ENCODE measurements at regions not wholly inside any gene's neighbourhood (a gene's known extent, or its start where the extent isn't known, plus 50 kb on each side); places are given as distances from the start of the nearest gene placed in this dataset.
"Not testable (repeated sequence)": the region's sequence is repeated elsewhere in the genome, so short reads cannot be mapped to it uniquely, and the experiment has no call there.

GRCh38 chr11:130675917-130676316, 227.5 kb downstream of the ADAMTS15 start:
- no peak for DNase-seq (ENCODE audit: low read depth, low spot score)
- no peak overlapping the region for H3K4me3 ChIP-seq (ENCODE audit: low read depth, low read length)
- no peak for TF ChIP-seq CTCF (IDR thresholded peaks at IDR 0.05; ENCODE audit: insufficient read depth, low read length, missing control alignments)
- POLR2A ChIA-PET: interaction anchor here (1.2 kb wide), 1 partner anchor 29 kb away, joined by 3 read pairs; no protein-coding TSS in a partner anchor
- CTCF ChIA-PET: interaction anchor here (1.1 to 5.5 kb wide), 5 partner anchors 11 to 243 kb away, joined by 3 to 26 read pairs (median 4); no protein-coding TSS in a partner anchor

DNA sequence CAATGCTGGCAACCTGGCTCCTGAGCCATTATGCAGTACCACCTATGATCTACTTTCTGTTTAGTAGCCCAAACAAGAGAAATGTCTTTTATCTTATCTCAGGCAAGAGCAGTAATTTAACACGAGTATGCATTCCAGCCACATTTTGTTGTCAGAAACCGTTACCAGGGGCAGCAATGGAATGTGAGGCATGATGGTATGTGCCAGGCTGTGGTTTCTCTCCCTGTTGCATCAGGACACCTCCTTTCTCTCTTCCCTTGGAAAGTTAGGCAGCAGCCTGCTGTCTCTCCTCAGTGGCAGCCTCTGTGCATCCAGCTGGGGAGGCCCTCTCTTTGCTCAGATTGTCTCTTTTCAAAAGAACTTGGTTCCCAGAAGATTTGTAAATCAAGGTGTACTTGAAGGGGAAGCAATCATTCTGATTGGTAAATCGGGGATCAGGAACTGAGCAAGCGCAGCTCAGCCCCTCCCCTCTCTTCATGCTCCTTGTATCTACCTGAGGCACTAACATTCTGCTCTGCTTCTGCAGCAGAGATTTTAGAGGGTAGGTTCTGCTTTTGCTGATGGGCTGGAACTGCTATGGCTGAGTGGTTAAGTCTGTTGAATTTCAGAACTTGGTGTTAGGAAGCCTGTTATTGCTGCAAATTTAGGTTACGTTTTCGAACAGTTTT, 229.2 kb downstream of the ADAMTS15 start:
- ChIA-PET POLR2A (no interaction called here), CTCF (interaction anchor here (1.0 to 2.1 kb wide), 2 partner anchors 185 to 243 kb away, joined by 3 to 6 read pairs; no protein-coding TSS in a partner anchor)
- TF ChIP-seq CTCF (IDR thresholded peaks at IDR 0.05; ENCODE audit: insufficient read depth, low read length, missing control alignments): no peak
- no peak overlapping the region for H3K4me3 ChIP-seq (ENCODE audit: low read depth, low read length)
- peak; percentile 61 for DNase-seq (ENCODE audit: low read depth, low spot score)

DNA sequence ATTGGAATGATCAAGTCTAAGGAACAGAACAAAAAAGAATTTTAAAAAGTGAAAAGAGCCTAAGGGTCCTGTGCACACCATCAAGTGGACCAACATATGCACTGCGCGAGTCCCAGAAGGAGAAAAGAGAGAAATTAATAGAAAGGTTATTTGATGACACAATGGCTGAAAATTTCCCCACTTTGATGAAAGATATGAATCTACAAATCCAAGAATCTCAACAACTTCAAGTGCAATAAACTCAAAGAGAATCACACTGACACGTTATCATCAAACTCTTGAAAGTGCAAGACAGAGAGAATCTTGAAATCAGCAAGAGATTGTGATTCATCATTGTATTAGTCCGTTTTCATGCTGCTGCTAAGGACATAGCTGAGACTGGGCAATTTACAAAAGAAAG, 230.8 kb downstream of the ADAMTS15 start:
- no peak overlapping the region for H3K4me3 ChIP-seq (ENCODE audit: low read depth, low read length)
- ChIA-PET CTCF (interaction anchor here (0.8 to 2.1 kb wide), 3 partner anchors 10 to 183 kb away, joined by 3 to 6 read pairs (median 4); no protein-coding TSS in a partner anchor), POLR2A (no interaction called here)
- TF ChIP-seq CTCF (IDR thresholded peaks at IDR 0.05; ENCODE audit: insufficient read depth, low read length, missing control alignments): no peak
- DNase-seq (ENCODE audit: low read depth, low spot score): no peak

DNA sequence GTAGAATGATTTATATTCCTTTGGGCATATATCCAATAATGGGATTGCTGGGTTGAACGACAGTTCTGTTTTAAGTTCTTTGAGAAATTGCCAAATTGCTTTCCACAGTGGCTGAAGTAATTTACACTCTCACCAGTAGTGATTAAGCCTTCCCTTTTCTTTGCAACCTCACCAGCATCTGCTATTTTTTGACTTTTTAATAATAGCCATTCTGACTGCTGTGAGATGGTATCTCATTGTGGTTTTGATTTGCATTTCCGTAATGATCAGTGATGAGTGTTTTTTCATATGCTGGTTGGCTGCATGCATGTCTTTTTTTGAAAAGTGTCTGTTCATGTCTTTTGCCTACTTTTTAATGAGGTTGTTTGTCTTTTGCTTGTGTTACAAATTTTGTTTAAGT, 233.8 kb downstream of the SNX19 start:
- DNase-seq (ENCODE audit: low read depth, low spot score); H3K4me3 ChIP-seq (ENCODE audit: low read depth, low read length); POLR2A ChIA-PET: not testable (repeated sequence)
- CTCF ChIA-PET: interaction anchor here (0.7 kb wide), 1 partner anchor 238 kb away, joined by 3 read pairs; no protein-coding TSS in a partner anchor

DNA sequence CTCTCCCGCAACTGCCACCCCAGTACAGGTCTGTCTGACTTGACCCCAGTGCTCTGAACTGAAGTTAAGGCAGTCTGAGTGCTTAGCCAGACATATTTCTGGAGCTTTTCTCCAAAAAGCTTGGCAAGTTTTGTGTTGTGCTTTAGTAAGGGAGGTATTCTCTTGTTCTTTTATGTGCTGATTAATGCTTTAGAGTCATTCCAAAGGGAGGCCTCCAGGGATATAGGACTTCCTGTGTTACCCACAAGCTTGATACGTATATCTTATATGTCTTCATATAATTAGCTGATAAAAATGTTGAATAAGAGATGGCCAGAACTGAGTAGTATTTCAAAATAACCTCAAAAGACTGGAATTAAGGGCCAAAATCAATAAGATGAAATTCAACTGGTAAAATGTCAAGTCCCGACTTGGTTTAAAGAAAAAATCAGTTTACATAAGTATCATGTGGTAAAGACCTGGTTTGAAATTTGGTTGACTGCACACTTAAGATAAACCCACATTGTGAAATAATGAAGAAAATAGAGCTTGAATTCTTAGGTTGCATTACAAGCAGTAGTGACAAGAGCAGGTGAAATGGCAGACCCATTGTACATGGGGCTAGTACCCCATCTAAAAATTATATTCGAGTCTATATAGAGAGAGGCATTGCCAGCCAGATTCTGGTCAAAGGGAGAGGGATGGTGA, 226.9 kb downstream of the SNX19 start:
- ChIA-PET POLR2A (no interaction called here), CTCF (interaction anchor here (0.9 to 1.5 kb wide), 4 partner anchors 9 to 256 kb away, joined by 3 to 4 read pairs (median 3); no protein-coding TSS in a partner anchor)

DNA sequence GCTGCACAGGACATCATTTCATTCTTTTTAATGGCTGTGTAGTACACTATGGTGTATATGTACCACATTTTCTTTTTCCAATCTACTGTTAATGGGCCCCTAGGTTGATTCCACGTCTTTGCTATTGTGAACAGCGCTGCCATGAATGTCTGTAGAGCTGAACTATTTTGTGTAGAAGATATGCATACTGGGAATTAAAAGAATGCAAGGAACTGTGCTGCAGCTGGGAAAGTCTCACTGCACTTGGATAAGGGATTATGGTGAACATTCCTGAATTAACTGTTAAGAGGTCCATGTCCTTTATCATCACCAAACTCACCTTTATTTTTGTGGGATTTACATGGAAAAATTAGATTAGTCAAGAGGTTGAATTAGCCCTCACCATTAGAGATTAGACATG, 224.7 kb downstream of the SNX19 start:
- DNase-seq (ENCODE audit: low read depth, low spot score): no peak
- CTCF ChIA-PET: interaction anchor here (1.0 kb wide), 1 partner anchor 9 kb away, joined by 7 read pairs; no protein-coding TSS in a partner anchor
- TF ChIP-seq CTCF (IDR thresholded peaks at IDR 0.05; ENCODE audit: insufficient read depth, low read length, missing control alignments): no peak
- H3K4me3 ChIP-seq (ENCODE audit: low read depth, low read length): no peak overlapping the region
- POLR2A ChIA-PET: no interaction called here

More for the DNA sequence above, 226.9 kb downstream of the SNX19 start:
- no peak for TF ChIP-seq CTCF (IDR thresholded peaks at IDR 0.05; ENCODE audit: insufficient read depth, low read length, missing control alignments)
- no peak overlapping the region for H3K4me3 ChIP-seq (ENCODE audit: low read depth, low read length)
- no peak for DNase-seq (ENCODE audit: low read depth, low spot score)
